Dedifferentiated amniotic fluid mesenchymal stem cell (primary cell): ENCODE measurements at regions not wholly inside any gene's neighbourhood (a gene's known extent, or its start where the extent isn't known, plus 50 kb on each side); places are given as distances from the start of the nearest gene placed in this dataset.
"Not testable (repeated sequence)": the region's sequence is repeated elsewhere in the genome, so short reads cannot be mapped to it uniquely, and the experiment has no call there.

ENCODE experiments used
- DNase-seq: peaks from one replicate; pipeline ENCODE4 v3.0.0-alpha.2; 2016; ENCODE audit errors: extremely low spot score

- not testable (repeated sequence) for DNase-seq
Measured at GRCh38 chr16:46387720-46388119, 233.5 kb downstream of the SHCBP1 start.

GRCh38 chr16:46386805-46387620 lies 234.2 kb downstream of the SHCBP1 start:
- peak; percentile 15 for DNase-seq

GRCh38 chr16:46386110-46386771 lies 234.9 kb downstream of the SHCBP1 start:
- DNase-seq = peak; percentile 16

- peak; percentile 68 for DNase-seq
Measured at GRCh38 chr16:46384285-46385061, 236.7 kb downstream of the SHCBP1 start.

- DNase-seq = peak; percentile 62
Measured at GRCh38 chr16:46383581-46383980, 237.6 kb downstream of the SHCBP1 start.

GRCh38 chr16:46382791-46383541 lies 238.2 kb downstream of the SHCBP1 start:
- peak; percentile 77 for DNase-seq

GRCh38 chr16:46382079-46382478 lies 239.1 kb downstream of the SHCBP1 start:
- DNase-seq = not testable (repeated sequence)

GRCh38 chr16:46381344-46381743 lies 239.8 kb downstream of the SHCBP1 start:
- DNase-seq = peak; percentile 56
